Activated CD4-positive, CD25-positive, alpha-beta regulatory T cell treated with anti-CD3 and anti-CD28 coated beads, Interleukin-2, amount 50 U/mL, for 16 hours (primary cell): ENCODE measurements at regions not wholly inside any gene's neighbourhood (a gene's known extent, or its start where the extent isn't known, plus 50 kb on each side); places are given as distances from the start of the nearest gene placed in this dataset.

Experiments used
- DNase-seq: peaks from one replicate; pipeline ENCODE4 v3.0.0-alpha.2; 2020; ENCODE audit warnings: low read depth, low spot score

GRCh38 chr21:28356422-28356821 is 636.3 kb downstream of the LTN1 start:
- DNase-seq, result no peak

- no peak for DNase-seq
Measured at GRCh38 chr21:28345934-28346333, 646.7 kb downstream of the LTN1 start.

GRCh38 chr21:28344985-28345384 is 647.7 kb downstream of the LTN1 start:
- DNase-seq, result no peak

- no peak for DNase-seq
Measured at GRCh38 chr21:28342212-28342810, 650.4 kb downstream of the LTN1 start.

GRCh38 chr21:28339403-28339802 is 653.3 kb downstream of the LTN1 start:
- DNase-seq, result no peak

- DNase-seq, result no peak
Measured at GRCh38 chr21:28338701-28339305, 653.9 kb downstream of the LTN1 start.

- no peak for DNase-seq
Measured at GRCh38 chr21:28337315-28337714, 655.4 kb downstream of the LTN1 start.

- no peak for DNase-seq
Measured at GRCh38 chr21:28336314-28336713, 656.4 kb downstream of the LTN1 start.

- no peak for DNase-seq
Measured at GRCh38 chr21:28334407-28334806, 658.3 kb downstream of the LTN1 start.

- no peak for DNase-seq
Measured at GRCh38 chr21:28333578-28334075, 659.0 kb downstream of the LTN1 start.

GRCh38 chr21:28332796-28333195 is 659.9 kb downstream of the LTN1 start:
- no peak for DNase-seq

- DNase-seq, result no peak
Measured at GRCh38 chr21:28325618-28326017, 667.1 kb downstream of the LTN1 start.

- DNase-seq, result no peak
Measured at GRCh38 chr21:28324690-28325089, 668.0 kb downstream of the LTN1 start.

- no peak for DNase-seq
Measured at GRCh38 chr21:28317177-28317950, 675.3 kb downstream of the LTN1 start.

- DNase-seq, result no peak
Measured at GRCh38 chr21:28311411-28312190, 681.1 kb downstream of the LTN1 start.

- DNase-seq, result no peak
Measured at GRCh38 chr21:28310711-28311110, 682.0 kb downstream of the LTN1 start.

GRCh38 chr21:28310171-28310685 is 682.4 kb downstream of the LTN1 start:
- no peak for DNase-seq

- no peak for DNase-seq
Measured at GRCh38 chr21:28309596-28309995, 683.1 kb downstream of the LTN1 start.

GRCh38 chr21:28308516-28308915 is 684.2 kb downstream of the LTN1 start:
- DNase-seq, result no peak

GRCh38 chr21:28299946-28300345 is 692.7 kb downstream of the LTN1 start:
- no peak for DNase-seq

GRCh38 chr21:28298251-28298672 is 694.4 kb downstream of the LTN1 start:
- no peak for DNase-seq

- DNase-seq, result no peak
Measured at GRCh38 chr21:28294051-28294450, 698.6 kb downstream of the LTN1 start.
